ENCODE measurements at regions not wholly inside any gene's neighbourhood (a gene's known extent, or its start where the extent isn't known, plus 50 kb on each side); places are given as distances from the start of the nearest gene placed in this dataset.

DNA sequence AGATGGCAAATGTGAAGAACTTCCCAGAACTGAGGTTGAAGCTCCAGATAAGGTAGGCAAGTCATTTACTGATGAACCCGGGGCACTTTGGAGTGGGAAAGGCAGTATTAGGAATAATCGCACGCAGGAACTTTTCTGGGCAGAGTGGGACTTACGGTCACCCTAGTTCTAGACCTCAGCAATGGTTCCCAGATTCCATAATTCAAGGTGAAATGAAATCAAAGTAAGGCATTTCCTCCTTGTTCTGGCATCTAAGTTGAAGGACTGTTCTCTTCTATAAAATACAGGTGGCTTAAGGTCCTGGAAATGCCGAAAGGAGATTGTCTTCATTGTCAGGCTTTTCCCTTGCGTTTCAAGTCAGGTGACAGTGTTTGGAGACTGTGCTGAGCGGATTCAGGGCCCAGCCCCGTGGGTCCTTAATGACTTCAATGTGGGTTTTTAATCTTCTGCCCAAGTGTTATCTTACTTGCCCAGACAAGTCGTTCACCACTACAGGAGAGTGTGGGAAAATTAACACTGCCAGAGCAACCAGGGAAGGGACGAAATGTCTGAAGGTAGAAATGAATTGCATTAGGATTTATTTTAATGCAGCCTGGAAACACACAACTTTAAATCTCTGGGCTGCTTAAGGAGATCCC lies 52.1 kb upstream of the STOX2 start:
- no peak for DNase-seq (ENCODE audit: low spot score)

DNA sequence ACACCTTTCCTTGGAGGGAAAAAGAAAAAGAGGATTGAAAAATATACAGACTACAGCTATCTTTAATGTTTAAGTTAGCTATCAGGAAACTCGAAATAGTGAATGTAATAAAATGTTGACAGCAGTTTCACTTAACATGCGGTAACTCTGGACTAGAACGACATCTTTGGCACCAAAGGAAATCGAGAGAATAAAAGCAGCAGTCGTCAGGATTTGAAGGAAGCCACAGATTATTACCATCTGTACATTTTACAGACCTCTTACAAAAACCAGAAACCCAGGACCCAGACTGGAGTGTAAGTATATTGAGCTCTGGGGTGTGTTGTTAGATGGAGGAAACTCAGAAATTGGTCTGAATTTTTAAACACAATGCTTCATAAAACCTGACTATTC lies 51.6 kb upstream of the STOX2 start:
- DNase-seq (ENCODE audit: low spot score), result no peak
